PC-9 (cell line): ENCODE measurements at regions not wholly inside any gene's neighbourhood (a gene's known extent, or its start where the extent isn't known, plus 50 kb on each side); places are given as distances from the start of the nearest gene placed in this dataset.

Source experiments
- BruUV-seq: library from RNA; stranded (reverse); fragments of 400-500 nt; replicated peaks from 2 replicates; lab custom pipeline; 2021; lab: Mats Ljungman, UMichigan
- CTCF ChIA-PET: fragments of 300-600 bp; sonication (Branson Sonifier 250); formaldehyde crosslinking; loops from one replicate; lab custom pipeline; 2022; ENCODE audit warnings: antibody characterized with exemption; lab: Charles Lee
- POLR2A ChIA-PET: fragments of 300-600 bp; sonication (Branson Sonifier 250); formaldehyde crosslinking; loops from one replicate; lab custom pipeline; 2022; ENCODE audit warnings: antibody characterized with exemption; ENCODE audit not compliant: unreplicated experiment; lab: Charles Lee
- DNase-seq, 2 experiments: peaks; one replicate each; pipeline versions ENCODE4 v3.0.0 to v3.0.0-alpha.2; 2015 to 2022; ENCODE audit warnings: mixed read lengths in 1 of 2
- H2AFZ ChIP-seq: fragments of 200-600 bp; sonication (generic); 2 replicates; pipeline ENCODE4 v1.8.1; 2017; ENCODE audit warnings: antibody characterized with exemption
- H3F3A ChIP-seq: fragments of 200-600 bp; sonication (generic); 2 replicates; pipeline ENCODE4 v1.8.1; 2017; ENCODE audit warnings: antibody characterized with exemption, mild to moderate bottlenecking, low read depth; ENCODE audit not compliant: insufficient read depth
- H3K27ac ChIP-seq: fragments of 200-600 bp; sonication (generic); 2 replicates; pipeline ENCODE4 v1.6.1; 2016; ENCODE audit warnings: mixed run types
- H3K27me3 ChIP-seq: fragments of 200-600 bp; sonication (generic); 2 replicates; pipeline ENCODE4 v1.6.1; 2016; ENCODE audit warnings: low read depth, mixed run types; ENCODE audit not compliant: insufficient read depth
- H3K36me3 ChIP-seq: fragments of 200-600 bp; sonication (generic); 2 replicates; pipeline ENCODE4 v1.6.1; 2016; ENCODE audit warnings: low read depth, mixed run types
- H3K4me1 ChIP-seq: fragments of 200-600 bp; sonication (generic); replicated peaks from 2 replicates; pipeline ENCODE4 v1.6.1; 2016; ENCODE audit warnings: mixed run types; ENCODE audit not compliant: insufficient read depth
- H3K4me2 ChIP-seq: fragments of 200-600 bp; sonication (generic); 2 replicates; pipeline ENCODE4 v1.6.1; 2017; ENCODE audit warnings: mixed run types
- H3K4me3 ChIP-seq: fragments of 200-600 bp; sonication (generic); 2 replicates; pipeline ENCODE4 v1.6.1; 2016; ENCODE audit warnings: mixed run types
- H3K79me2 ChIP-seq: fragments of 200-600 bp; sonication (generic); 2 replicates; pipeline ENCODE4 v1.6.1; 2017; ENCODE audit warnings: low read depth, mixed run types
- H3K9me2 ChIP-seq: fragments of 200-600 bp; sonication (generic); 2 replicates; pipeline ENCODE4 v1.8.1; 2017; ENCODE audit warnings: mild to moderate bottlenecking; ENCODE audit not compliant: insufficient read depth
- H3K9me3 ChIP-seq: fragments of 200-600 bp; sonication (generic); 2 replicates; pipeline ENCODE4 v1.8.1; 2016; ENCODE audit warnings: low read depth; ENCODE audit not compliant: insufficient read depth
- H4K20me1 ChIP-seq: fragments of 200-600 bp; sonication (generic); 2 replicates; pipeline ENCODE4 v1.8.1; 2017; ENCODE audit not compliant: insufficient read depth
- CTCF ChIP-seq: fragments of 200-600 bp; sonication (generic); conservative IDR thresholded peaks from 2 replicates; pipeline ENCODE4 v1.6.1; 2017; ENCODE audit warnings: mixed run types, antibody characterized with exemption, mild to moderate bottlenecking, moderate library complexity
- EZH2 ChIP-seq: fragments of 200-600 bp; sonication (generic); IDR thresholded peaks from 2 replicates; pipeline ENCODE4 v1.8.0; 2017; ENCODE audit warnings: antibody characterized with exemption, low read depth
- intact Hi-C: fragments of 100-400 bp; cut with micrococcal nuclease; formaldehyde crosslinking; loops from one replicate; pipeline ENCODE4 v1.10.0; 2022; ENCODE audit not compliant: unreplicated experiment

GRCh38 chr3:81198216-81198615 lies 563.2 kb downstream of the GBE1 start:
- POLR2A ChIA-PET, result no interaction called here
- Histone ChIP-seq H2AFZ (no peak overlapping the region), H4K20me1 (no peaks in the 10 kb centered on the region; the same call in 1 of the 2 replicates), H3K4me1 (no peaks in the 10 kb centered on the region), H3K36me3 (no peaks in the 10 kb centered on the region), H3K4me3 (no peak overlapping the region), H3K9me2 (no peaks in the 10 kb centered on the region), H3K79me2 (no peaks in the 10 kb centered on the region), H3K9me3 (no peaks in the 10 kb centered on the region), H3K27ac (no peak overlapping the region), H3K27me3 (no peaks in the 10 kb centered on the region), H3K4me2 (no peak overlapping the region), H3F3A (no peaks in the 10 kb centered on the region)
- no TSS peak for BruUV-seq
- intact Hi-C loops, result no loop called here
- DNase-seq, result no peak
- CTCF ChIA-PET, result no interaction called here
- no peak for TF ChIP-seq CTCF
- no peak for TF ChIP-seq EZH2

- POLR2A ChIA-PET, result no interaction called here
- no peak for TF ChIP-seq CTCF
- H3K27ac ChIP-seq, result no peak overlapping the region
- no peaks in the 10 kb centered on the region for H3K9me2 ChIP-seq
- no peaks in the 10 kb centered on the region for H3K79me2 ChIP-seq
- H3K4me2 ChIP-seq, result no peak overlapping the region
- CTCF ChIA-PET, result no interaction called here
- no peaks in the 10 kb centered on the region for H3K36me3 ChIP-seq
- H3K4me1 ChIP-seq, result no peaks in the 10 kb centered on the region
- H3K4me3 ChIP-seq, result no peak overlapping the region
- no peak overlapping the region for H2AFZ ChIP-seq
- intact Hi-C loops, result no loop called here
- H3K9me3 ChIP-seq, result no peaks in the 10 kb centered on the region
- no peak for DNase-seq
- no TSS peak for BruUV-seq
- no peaks in the 10 kb centered on the region for H3K27me3 ChIP-seq
- no peaks in the 10 kb centered on the region; the same call in 1 of the 2 replicates for H4K20me1 ChIP-seq
- H3F3A ChIP-seq, result no peaks in the 10 kb centered on the region
These were observed 564.1 kb downstream of the GBE1 start for GRCh38 chr3:81197386-81197785.

- H3K36me3 ChIP-seq, result no peaks in the 10 kb centered on the region
- no peak overlapping the region for H3K27ac ChIP-seq
- POLR2A ChIA-PET, result no interaction called here
- no peak for DNase-seq
- H3K4me3 ChIP-seq, result no peak overlapping the region
- no peaks in the 10 kb centered on the region for H3F3A ChIP-seq
- no peak for TF ChIP-seq CTCF
- no peak for TF ChIP-seq EZH2
- intact Hi-C loops, result no loop called here
- H2AFZ ChIP-seq, result no peak overlapping the region
- no peak overlapping the region for H3K4me2 ChIP-seq
- H3K79me2 ChIP-seq, result no peaks in the 10 kb centered on the region
- CTCF ChIA-PET, result interaction anchor here (0.6 kb wide), 1 partner anchor 405 kb away, joined by 5 read pairs; no protein-coding TSS in a partner anchor
- no peaks in the 10 kb centered on the region for H3K27me3 ChIP-seq
- BruUV-seq, result no TSS peak
- no peaks in the 10 kb centered on the region; the same call in 1 of the 2 replicates for H4K20me1 ChIP-seq
- H3K4me1 ChIP-seq, result no peaks in the 10 kb centered on the region
- H3K9me3 ChIP-seq, result no peaks in the 10 kb centered on the region
- no peaks in the 10 kb centered on the region for H3K9me2 ChIP-seq
These were observed 566.0 kb downstream of the GBE1 start for GRCh38 chr3:81195478-81195877.
